HG03025 (cell line): ENCODE measurements at regions not wholly inside any gene's neighbourhood (a gene's known extent, or its start where the extent isn't known, plus 50 kb on each side); places are given as distances from the start of the nearest gene placed in this dataset.
A peak's percentile ranks its signal among the peaks of the same experiment; 100 is the strongest.
"Not testable (repeated sequence)": the region's sequence is repeated elsewhere in the genome, so short reads cannot be mapped to it uniquely, and the experiment has no call there.

Experiments used
- ATAC-seq: cut with Tn5 transposase; IDR thresholded peaks from one replicate; pipeline ENCODE4 v1.9.1; 2021; ENCODE audit warnings: mild to moderate bottlenecking, moderate library complexity; ENCODE audit not compliant: unreplicated experiment, low FRiP score

DNA sequence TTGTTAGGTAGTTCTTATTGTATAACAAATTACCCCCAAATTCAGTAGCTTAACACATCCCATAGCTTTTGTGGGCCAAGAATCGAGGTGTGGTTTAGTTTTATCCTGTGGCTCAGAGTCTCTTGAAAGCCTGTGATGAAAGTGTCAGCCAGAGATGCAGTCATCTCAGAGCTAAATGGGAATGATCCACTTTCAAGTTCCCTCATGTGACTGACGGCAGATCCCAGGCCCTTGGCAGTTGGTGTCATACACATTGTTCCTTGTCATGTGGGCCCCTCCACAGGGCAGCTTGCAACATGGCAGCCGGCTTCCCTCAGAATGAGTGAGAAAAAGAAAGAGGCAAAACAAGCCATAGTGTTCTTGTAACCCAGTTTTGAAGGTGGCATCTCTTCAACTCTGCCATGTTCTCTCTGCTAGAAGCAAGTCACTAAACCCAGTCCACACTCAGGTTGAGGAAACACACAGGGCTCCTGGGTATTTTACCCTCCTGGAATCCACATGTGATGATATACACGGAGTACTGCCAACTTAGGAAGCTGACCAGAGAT, 153.1 kb upstream of the LRRC61 start:
- not testable (repeated sequence) for ATAC-seq

DNA sequence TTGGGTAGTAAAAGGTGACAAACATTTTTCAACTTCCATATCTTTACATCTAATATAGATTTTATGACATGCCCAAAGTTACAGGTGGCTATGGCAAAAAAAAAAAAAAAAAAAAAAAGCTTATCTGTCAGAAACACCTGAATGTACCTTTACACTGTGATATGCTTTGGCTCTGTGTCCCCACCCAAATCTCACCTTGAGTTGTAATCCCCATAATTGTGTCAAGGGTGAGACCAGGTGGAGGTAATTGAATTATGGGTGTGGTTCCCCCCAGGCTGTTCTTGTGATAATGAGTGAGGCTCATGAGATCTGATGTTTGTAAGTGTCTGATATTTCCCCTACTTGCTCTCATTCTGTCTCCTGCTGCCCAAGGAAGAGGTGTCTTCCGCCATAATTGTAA, 139.6 kb upstream of the LRRC61 start:
- ATAC-seq, result not testable (repeated sequence)

DNA sequence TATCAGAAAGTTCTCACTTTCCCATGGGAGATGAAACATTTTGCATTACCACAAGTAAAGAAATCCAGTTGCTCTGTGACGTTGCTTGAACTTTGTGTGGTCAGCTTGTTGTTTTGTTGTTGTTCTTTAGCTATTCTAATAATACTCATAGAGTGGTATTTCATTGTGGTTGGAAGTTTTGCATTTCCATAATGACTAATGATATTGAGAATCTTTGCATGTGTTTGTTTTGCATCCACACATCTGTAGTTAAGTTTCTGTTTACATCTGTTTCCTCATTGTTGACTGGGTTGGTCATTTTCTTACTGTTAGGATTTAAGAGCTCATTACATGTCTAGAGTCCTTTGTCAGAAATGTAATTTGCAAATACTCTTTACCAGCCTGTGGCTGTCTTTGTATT, 133.2 kb upstream of the LRRC61 start:
- peak; percentile 84 for ATAC-seq

DNA sequence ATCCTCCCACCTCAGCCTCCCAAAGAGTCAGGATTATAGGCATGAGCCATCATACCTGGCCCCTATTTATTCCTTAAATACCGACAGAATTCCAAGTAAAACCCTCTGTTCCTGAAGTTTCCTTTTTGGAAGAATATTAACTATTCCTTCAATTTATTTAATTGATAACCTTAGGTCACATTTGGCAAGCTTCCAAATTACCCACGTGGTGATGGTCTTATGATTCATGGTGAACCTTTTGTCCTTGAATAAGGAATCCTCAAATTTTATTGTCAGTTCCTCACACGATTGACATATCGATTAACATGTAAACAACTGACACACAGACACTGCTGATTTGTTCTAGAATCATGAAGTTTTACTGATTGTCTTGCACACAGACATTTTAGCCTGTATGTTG, 130.6 kb upstream of the LRRC61 start:
- ATAC-seq, result not testable (repeated sequence)

DNA sequence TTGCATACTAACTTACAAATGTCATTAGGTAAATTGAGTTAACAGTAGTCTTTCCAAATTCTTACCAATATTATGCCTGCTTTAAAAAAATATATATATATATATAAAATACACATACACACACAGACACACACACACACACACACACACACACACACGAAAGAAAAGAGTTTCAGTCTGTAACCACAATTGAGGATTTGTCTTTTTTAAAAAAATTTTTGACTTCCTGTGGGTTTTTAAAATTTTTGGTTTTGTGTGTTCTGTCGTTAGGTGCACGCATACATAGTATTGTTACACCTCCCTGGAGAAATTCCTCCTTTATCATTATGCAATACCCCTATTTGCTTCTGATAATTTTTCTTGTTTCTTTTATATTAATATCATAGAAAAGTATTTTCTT, 129.3 kb upstream of the LRRC61 start:
- ATAC-seq, result not testable (repeated sequence)
